Activated CD4-positive, CD25-positive, alpha-beta regulatory T cell (primary cell): ENCODE measurements at regions not wholly inside any gene's neighbourhood (a gene's known extent, or its start where the extent isn't known, plus 50 kb on each side); places are given as distances from the start of the nearest gene placed in this dataset.

Experiments used
- DNase-seq, 4 experiments: peaks; one replicate each; lab custom pipeline; 2025; lab: John Stamatoyannopoulos, UW

DNA sequence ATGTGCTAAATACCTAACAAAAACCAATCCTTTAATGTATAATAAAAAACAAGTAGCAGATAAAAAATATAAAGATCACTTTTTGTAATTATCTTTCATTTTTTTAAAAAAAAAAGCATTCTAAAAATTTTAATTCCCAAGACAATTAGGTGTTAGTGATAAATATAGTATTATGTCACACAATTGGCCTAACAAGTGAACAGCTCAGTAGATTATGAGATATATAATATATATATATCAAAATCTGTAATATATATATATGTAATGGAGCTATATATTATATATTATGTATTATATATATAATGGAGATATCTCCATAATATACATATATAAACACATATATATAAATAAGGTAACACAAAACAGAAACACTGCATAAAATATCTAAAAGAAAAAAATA is 1531.1 kb upstream of the MIR17HG start:
- no peak for DNase-seq

DNA sequence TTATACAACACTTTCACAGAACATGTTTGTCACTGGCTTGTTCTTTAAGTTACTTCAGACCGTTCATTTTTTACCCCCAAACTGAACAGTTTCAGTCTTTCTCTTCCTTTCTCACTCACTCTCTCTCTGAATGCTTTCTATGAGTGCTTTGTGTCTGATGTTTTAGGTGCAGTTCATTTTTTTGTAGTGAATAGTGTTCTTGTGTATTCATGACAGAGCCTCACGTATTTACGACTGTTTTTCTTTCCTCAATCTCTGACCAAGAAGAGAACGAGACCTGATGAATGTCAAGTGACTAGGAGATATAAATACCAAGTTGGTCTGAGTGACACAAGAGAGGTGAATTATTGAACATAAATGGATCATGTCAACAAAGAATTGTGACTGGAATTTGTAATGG is 1525.0 kb upstream of the MIR17HG start:
- DNase-seq: no peak

DNA sequence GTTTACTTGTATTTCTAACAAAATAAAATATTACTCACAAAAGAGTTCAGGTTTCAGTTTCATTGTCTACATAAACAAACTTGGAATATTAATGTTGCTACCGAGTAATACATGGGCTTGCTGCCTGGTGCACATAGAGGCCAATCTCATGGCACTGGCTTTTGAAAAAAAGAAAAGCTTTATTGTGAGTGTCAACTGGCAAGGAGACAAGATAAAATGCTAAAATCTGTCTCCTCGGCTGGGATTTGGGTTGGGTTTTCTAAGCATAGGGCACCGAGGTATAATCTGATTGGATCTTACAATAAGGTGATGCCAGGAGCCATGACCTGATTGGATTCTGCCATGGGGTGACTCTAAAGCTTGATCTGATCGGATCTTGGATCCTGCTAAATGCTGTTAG is 1519.9 kb upstream of the MIR17HG start:
- no peak for DNase-seq

DNA sequence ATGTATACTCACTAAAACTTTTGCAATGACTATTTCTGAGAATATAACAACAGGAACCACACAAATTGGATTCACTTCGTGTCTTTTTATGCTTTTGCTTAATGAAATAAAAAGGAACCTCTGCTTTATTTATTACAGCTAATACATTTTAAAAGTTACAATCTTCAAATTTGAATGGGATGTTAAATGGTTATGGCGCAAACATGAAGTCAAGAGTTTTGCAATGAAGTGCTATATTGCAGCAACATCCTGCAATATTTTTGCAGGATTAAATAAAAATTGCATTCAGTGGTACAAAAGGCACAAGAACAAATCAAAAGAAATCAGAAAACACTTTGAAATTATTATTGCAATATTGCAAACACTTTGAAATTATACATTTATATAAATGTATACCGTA is 1519.0 kb upstream of the MIR17HG start:
- no peak for DNase-seq

DNA sequence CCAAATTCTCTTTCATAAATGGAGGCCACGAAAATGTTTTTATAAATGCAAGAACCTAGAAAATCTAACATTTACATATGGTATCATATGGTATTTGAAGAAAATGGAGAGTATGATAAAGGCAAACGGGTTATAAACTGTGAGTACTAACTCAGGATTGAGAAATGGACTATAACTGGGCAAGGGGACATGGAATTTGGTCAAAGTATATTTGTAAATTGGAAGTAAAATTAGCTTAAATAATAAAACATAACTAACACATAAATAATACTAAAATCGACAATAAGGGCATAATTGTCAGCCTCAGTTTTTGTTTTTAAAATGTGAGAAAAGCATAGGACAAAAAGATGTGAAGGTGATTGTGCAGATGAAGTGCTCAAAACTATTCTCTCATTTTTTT is 1516.3 kb upstream of the MIR17HG start:
- no peak for DNase-seq

DNA sequence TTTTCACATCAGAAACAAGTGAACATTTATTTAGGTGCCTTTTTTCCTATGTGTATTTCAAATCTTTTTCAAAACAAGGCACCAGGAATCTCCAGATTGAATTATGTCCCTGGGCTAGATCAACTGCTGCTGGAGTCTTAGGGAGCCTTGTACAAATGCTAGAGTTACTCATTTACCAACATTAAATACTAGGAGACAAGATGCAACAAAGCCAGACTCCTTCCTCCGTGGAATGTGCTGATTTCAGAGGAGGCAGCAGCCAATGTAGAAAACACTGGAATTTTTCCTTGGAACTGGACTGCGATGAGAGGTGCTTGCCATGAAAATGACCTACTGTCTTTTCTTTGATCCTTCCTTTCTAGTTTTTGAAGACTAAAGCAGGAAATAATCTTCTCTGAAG is 1514.7 kb upstream of the MIR17HG start:
- DNase-seq: no peak

DNA sequence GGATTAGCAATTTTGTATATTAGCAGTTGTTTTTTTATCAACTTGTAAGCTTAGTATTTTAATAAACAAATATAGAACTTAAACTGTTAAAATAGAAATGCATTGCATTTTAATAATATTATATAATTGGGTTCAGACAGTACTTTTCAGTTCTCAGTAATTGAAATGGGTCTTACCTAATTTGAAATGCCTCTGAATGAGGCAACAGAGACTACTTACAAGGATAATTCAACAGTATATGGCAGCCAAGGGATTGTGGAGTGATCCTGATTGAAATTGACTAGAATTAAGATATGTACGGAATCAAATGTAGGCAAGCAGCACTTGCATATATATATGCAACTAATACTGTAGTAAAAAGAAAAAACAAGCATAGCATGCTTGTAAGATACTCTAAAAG is 1503.9 kb upstream of the MIR17HG start:
- no peak for DNase-seq

DNA sequence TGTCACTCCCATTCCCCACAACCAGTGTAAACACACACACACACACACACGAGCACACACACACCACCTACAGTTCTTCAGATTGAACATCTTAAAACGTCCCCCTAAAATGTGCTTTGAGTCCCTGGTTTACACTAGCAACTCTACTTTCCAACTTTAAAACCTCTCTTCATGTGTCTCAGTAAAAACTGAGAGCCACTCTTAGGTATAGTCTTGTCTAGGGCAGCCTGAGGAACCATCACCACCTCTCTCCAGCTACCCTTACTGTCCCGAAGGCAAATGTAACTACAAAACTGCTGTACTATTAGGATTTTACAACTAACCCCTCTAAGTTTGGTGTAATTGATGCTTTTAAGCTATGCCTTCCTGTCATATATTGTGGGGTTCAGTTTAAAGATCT is 1501.6 kb upstream of the MIR17HG start:
- DNase-seq: no peak

DNA sequence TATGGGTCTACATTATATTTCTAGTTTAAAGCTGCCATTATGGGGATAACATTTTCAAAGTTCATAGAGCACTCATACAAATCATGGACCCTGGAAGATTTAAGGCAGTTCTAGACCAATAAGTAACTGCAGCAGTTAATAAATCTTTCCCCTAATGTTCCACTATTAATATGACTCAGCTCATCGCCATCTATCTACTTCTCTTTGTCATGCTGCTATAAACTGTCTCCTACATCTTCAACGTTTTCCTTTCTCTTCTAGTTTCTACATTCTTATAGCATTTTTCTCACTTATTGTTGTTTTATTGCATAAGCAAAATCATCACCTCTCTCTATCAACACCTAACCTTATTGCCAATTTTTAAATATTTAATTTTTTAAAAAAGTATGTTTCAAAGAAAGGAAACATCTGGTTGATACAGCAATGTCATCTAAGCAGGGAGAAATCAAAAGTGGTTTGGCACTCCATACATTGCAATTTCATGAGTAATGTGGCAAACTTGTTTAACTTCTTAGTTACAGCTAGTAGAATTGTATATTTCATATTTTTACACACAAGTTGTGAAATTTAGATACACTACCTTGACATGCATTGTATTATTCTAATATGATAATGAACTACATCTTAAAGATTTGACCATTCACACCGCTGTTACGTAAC is 1500.4 kb upstream of the MIR17HG start:
- DNase-seq: no peak

DNA sequence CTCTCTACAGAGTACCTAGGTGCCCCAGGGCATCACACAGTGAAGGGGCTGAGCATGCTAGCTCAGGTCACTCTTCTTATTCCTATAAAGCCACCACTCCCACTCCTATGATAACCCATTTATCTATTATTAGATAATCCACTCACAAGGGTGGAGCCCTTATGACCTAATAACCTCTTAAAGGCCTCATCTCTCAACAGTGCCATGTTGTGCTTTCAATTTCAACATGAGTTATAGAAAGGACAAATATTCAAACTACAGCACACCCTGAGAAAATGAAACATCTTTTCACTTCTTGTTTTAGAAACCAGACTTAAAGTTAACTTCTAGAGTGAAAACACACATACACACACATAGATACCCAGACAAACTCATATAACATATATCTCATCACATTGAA is 1494.9 kb upstream of the MIR17HG start:
- no peak for DNase-seq

DNA sequence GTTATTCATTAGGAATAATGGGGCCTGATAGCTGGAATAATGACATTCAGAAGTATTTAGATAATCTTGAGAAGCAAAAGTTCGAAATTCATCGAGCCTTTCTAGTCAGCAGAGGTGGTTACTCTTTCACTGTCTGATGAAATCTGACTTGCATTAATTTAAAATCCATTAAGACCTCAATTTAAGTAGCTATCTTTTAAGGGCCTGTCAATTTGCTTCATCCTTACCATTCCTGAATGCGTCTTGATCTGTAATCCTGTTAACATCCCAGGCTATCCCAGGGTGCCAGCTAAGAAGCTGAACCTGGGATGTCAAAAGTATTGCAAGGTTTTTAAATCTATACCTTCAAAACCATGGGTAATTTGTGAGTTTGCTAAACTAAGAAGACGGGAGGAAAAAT is 1491.0 kb upstream of the MIR17HG start:
- no peak for DNase-seq

DNA sequence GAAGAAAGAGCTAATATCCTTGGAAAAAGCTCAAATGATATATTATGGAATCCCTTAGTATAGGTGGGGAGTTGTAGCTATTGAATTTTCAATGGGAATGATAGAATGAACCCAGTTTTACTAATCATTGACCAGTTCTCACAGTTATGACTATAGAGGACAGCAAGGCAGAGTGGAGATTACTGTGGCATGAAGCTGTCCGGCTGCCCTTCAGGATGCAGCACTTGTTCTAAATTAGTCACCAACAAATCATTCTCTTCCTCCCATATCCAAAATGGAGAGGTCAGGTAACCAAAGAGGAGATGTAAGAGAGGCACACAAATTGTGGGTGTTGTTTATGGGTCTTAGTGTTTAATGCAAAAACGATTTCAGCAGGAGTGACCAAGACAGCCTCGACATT is 1490.0 kb upstream of the MIR17HG start:
- DNase-seq: no peak

DNA sequence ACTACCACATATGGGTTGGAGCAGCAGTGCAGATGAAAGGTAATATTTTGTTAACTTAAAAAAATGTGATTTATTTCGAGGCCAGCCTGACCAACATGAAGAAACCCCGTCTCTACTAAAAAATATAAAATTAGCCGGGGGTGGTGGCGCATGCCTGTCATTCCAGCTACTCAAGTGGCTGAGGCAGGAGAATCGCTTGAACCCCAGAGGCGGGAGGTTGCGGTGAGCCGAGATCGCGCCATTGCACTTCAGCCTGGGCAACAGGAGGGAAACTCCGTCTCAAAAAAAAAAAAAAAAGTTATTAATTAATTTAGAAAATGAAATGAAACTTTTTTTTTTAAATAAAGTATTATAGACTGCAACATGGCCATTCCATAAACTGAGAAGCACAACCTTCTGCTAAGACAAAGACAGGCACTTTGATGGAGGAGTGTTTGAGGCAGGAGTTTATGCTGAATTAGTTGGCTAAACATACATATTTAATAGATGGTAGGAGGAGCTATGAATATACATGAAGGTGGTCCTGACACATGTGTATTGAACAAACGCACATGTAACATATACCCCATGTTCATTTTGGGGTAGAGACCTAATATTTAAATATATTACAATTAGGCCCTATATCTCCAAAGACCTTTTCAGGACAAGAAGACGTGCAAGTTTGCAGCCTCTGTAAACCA is 1485.3 kb upstream of the MIR17HG start:
- no peak for DNase-seq

DNA sequence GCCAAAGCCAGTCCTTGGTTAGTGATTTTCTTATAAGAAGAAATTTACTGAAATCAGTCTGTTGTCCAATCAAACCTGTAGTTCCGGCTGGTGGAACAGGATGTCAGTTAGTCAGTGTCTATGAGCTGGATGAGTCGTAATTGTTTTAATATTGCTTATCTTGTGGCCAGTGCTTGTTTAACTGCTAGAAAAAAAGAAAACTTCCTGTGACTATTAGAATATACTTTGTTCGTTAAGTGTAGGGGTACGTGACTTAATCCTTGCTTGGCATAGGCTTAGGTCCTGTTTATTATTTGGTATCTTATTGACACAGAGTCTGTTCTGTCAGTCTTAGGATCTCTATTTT is 1484.8 kb upstream of the MIR17HG start:
- no peak for DNase-seq

DNA sequence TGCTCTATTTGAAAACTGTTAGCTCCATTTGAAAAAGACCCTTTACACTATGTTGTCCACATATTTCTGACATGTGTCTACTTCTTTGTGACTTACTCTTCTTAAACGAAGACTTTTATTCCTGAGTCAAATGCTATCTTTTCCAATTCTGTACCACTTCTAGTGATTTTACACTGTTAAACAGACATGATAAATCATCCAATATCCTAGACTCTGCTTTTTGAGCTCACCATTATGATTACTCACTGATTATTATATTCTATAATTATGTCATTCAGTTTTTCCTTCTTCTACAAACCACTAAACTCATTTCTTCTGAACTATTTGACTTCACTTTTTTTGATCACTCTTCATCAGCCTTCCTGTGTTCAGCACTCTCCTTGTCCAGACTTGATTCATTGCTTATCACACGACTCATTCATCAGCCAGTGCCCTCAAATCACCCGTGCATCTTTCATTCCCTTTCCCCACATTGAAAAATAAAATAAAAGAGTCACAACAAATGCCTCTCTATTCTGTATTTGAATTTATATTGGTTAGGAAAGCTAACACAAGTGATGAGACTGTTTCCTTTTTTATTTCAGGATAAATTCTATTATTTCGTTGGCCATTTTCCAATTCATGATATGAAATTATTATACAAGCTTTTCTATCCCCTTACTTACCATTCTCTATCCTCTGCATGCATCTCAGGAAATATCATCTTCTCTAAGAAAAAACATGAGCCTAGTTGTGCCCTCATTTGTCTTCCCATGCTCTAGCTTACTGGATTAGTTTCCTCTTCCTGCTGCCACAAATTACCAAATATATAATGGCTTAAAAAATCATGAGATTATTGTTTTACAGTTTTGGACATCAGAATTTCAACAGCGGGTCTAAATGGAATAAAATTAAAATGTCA is 1482.1 kb upstream of the MIR17HG start:
- no peak for DNase-seq

DNA sequence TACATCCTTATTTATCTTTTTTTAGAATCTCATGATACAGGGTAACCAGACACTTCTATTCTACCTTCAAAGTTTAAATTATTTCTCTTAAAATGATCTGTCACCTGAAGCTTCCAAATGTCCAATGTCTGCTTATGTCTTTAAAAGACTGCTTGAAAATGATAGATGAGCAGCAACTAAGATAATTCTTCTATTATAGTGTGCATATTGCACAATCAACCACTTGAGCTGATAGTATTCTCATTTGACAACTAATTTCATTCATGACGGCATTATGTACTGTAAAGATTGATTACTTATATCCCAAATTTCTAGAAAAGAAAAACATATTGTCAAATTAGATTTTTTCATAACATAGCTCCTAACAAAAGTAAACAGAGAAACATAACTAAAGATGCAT is 1478.2 kb upstream of the MIR17HG start:
- no peak for DNase-seq

DNA sequence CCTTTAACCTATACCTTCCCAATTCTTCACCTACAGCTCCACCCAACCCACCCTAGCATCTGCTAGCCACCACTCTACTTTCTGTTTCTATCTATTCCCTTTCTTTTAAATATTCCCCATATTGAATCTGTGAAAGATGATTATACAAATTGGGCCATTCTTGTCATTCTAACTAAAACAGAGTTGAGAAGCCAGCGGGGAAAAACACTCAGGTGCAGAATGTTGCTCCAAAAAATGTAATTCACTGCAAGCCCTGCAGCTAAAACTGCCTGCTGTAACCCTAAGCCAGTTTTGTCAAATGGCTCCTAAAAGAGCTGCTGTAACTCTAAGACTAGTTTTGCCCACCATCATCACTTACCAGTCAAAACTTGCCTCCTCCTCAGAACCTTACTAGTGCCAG is 1468.6 kb upstream of the MIR17HG start:
- no peak for DNase-seq

DNA sequence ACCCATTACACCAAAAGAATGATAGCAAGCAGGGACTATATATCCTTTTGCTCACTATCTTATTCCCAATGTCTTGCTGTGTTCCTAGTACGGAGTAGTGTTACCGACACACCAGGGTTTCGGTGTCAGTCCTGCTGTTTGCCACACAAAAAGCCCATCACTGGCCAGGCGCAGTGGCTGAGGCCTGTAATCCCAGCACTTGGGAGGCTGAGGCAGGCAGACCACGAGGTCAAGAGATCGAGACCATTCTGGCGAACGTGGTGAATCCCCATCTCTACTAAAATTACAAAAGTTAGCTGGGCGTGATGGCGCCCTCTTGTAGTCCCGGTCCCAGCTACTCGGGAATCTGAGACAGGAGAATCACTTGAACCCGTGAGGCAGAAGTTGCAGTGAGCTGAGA is 1467.3 kb upstream of the MIR17HG start:
- no peak for DNase-seq

DNA sequence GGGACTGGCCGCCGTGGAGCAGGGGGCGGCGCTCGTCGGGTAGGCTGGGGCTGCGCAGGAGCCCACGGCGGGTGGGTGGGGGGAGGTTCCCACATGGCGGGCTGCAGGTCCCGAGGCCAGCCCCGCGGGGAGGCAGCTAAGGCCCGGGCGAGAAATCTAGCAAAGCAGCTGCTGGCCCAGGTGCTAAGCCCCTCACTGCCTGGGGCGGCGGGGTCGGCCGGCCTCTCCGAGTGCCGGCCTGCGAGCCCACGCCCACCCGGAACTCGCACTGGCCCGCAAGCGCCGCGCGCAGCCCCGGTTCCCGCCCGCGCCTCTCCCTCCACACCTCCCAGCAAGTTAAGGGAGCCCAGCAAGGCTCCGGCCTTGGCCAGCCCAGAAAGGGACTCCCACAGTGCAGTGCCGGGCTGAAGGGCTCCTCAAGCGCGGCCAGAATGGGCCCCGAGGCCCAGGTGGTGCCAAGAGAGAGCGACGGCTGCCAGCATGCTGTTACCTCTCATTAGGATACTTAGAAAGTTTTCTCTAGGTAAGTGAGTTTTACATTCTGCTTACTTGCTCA is 1463.5 kb upstream of the MIR17HG start:
- DNase-seq: no peak

DNA sequence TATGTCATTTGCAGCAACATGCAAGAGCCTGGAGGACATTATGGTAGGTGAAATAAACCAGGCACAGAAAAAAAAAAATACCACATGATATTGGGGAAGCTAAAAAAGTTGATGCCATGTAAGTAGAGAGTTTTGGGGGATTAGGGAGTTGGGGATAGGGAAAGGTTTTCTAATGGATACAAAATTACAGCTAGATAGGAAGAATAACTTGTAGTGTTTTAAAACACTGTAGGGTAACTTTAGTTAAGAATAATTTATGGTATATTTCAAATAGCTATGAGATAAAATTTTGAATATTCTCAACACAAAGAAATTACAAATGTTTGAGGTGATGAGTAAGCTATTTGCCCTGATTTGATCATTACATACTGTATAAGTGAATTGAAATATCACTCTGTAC is 1456.7 kb upstream of the MIR17HG start:
- DNase-seq: no peak

DNA sequence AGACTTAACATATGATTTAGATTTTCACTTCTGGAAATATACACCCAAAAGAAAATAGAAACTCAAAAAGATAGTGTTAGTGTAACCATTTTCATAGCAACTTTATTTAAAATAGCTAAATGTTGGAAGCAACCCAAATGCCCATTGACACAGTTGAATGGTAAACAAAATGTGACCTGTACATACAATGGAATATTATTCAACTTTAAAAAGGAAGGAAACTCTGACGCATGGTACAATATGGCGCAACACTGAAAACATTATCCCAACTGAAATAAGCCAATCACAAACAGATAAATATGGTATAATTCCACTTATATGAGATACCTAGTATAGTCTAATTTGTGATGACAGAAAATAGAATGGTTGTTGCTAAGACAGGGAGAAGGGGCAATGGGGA is 1456.1 kb upstream of the MIR17HG start:
- no peak for DNase-seq

DNA sequence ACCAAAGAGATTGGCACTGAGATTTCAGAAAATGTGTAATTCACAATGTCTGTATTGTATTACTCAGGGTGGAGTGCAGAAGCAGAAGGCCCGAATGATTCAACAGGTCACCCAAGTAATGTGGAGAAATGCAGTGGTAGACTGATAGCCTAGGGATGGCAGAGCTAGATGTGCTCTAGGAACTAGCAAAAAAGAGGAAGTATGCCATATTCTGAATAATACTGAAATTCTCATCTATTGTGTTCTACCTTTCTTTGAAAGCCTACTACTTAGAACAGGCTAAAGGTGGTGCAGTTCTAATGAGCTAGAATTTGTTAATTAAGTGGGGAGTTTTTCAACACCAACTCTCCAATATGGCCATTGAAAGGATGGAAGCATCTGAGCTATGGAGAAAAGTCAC is 1449.8 kb upstream of the MIR17HG start:
- DNase-seq: no peak
